Activated CD4-positive, CD25-positive, alpha-beta regulatory T cell treated with anti-CD3 and anti-CD28 coated beads, Interleukin-2, amount 50 U/mL, for 16 hours (primary cell): ENCODE measurements at regions not wholly inside any gene's neighbourhood (a gene's known extent, or its start where the extent isn't known, plus 50 kb on each side); places are given as distances from the start of the nearest gene placed in this dataset.
"Not testable (repeated sequence)": the region's sequence is repeated elsewhere in the genome, so short reads cannot be mapped to it uniquely, and the experiment has no call there.

ENCODE experiments used
- DNase-seq: peaks from one replicate; pipeline ENCODE4 v3.0.0-alpha.2; 2020; ENCODE audit warnings: low read depth, low spot score

- not testable (repeated sequence) for DNase-seq
Measured at GRCh38 chr6:4725136-4725760, 51.0 kb upstream of the CDYL start.

DNA sequence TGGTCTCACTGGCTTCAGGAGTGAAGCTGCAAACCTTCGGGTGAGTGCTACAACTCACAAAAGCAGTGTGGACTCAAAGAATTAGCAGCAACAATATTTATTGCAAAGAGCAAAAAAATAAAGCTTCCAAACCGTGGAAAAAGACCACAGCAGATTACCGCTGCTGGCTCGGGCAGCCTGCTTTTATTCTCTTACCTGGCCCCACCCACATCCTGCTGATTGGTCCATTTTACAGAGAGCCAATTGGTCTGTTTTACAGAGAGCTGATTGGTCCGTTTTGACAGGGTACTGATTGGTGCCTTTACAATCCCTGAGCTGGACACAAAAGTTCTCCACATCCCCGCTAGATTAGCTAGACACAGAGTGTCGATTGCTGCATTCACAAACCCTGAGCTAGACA, 51.5 kb upstream of the CDYL start:
- not testable (repeated sequence) for DNase-seq

- DNase-seq, result no peak
Measured at GRCh38 chr6:4723383-4723782, 52.8 kb upstream of the CDYL start.

DNA sequence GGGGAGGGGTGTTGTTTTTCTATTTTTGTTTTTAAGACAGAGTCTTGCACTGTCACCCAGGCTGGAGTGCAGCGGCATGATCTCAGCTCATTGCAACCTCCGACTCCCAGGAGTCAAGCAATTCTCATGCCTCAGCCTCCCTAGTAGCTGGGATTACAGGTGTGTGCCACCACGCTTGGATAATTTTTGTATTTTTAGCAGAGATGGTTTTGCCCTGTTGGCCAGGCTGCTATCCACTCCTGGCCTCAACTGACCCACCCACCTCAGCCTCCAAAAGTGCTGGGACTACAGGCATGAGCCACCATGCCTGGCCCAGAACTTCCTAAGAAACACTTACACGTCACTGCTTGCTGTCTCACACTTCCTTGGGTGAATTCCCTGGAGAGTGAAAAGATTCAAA, 54.8 kb upstream of the CDYL start:
- DNase-seq, result not testable (repeated sequence)

- DNase-seq, result no peak
Measured at GRCh38 chr6:4719491-4719890, 56.7 kb upstream of the CDYL start.

- no peak for DNase-seq
Measured at GRCh38 chr6:4717856-4718255, 58.3 kb upstream of the CDYL start.

DNA sequence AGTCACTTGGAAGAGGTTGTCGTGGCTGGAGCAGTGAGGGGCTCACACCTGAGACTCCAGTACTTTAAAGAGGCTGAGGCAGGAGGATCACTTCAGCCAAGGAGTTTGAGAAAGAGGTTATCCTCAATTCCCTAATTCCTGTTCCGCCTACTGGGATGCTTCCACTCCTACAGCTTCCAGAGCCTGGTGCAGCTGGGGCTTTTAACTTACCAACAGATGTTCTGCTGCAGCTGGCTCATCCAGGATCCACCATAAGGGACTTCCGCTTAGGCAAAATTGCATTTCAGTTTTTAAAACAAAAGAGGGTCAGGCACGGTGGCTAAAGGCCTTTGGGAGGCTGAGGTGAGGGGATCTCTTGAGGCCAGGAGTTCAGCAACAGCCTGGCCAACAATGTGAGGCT, 59.1 kb upstream of the CDYL start:
- no peak for DNase-seq

GRCh38 chr6:4714961-4715501, 61.2 kb upstream of the CDYL start:
- no peak for DNase-seq

DNA sequence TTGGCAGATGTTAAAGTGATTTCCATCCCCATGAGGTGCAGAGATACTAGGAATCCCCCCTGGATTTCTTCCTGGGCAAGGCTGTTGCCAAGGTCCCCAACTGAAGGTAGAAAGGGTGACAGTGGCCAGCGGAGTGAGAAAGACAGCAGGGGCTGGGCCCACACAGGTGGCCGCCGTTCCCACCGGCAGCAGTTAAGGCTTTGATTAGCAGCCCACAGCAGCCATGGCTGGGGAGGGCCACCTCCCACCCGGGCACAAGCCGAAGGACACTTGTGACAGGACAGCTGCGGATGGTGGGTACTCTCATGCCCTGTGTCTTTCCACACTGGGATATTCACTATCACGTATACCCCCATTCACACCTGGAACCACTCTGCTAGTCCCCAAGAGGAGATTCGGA, 63.9 kb upstream of the CDYL start:
- DNase-seq, result no peak

DNA sequence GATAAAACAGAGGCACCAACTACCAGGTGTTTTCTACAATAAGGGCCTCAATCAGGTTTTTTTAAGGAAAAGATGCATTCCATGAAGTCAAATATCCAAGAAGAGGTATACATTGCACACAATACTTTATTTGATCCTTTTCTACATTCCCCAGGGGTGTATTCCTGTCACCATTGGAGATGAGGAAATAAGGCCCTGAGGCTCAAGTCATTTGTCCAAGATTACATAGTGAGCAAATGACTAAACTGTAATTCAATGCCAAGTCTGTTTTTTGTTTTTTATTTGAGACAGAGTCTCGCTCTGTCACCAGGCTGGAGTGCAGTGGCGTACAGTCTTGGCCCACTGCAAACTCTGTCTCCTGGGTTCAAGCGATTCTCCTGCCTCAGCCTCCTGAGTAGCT, 69.2 kb upstream of the CDYL start:
- DNase-seq, result no peak

DNA sequence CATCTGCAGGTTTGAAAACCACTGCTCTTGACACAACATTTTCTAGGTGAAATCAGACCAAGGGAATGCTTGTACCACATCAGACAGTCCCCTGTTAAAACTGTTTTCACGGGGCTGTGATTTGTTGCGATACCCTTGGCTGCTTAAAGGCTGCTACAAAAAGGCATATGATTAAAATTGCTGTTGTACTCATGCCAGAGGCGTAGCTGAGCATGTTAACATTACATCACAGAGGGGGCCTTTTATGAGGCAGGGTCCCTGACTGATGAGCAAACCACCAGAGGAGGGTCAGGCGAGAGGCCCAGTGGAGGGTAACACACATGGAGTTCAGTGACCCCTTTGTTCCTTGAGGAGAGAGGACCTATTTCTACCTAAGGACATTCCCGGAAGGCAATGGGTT, 70.4 kb upstream of the CDYL start:
- no peak for DNase-seq

- DNase-seq, result no peak
Measured at GRCh38 chr6:4703382-4703781, 72.8 kb upstream of the CDYL start.

DNA sequence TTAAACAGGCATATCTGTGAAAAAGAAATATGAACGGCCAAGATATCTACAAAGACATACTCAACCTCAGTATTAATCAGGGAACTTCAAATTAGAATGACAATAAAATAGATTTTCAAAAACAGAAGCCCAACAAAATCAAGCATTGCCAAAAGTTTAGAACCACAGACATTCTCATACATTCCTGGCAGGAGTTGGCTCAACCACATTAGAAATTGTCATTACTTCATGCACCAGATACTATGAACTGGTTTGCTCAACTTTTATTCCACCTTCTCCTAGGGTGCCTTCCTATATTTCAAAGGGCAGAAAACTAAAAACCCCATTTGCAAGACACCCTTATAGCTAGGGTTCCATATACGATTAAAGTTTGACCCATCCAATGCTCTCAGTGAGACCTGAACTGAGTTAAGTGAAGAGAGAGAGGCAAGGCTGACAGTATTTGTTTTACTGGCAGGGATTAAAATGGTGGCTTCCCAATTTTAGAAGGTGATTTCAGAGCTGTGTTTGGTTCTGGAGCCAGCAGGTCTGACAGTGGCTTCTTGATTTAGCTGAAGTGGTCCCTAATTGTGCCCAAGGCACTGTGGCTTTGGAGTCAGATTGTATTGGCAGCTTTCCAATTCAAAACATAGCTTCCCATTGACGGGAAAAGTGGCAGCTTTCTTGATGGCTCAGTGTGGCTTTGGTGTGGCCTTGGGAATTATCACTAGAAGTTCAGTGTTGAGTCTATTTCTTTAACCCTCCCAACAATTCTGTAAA, 77.1 kb upstream of the CDYL start:
- DNase-seq, result no peak

DNA sequence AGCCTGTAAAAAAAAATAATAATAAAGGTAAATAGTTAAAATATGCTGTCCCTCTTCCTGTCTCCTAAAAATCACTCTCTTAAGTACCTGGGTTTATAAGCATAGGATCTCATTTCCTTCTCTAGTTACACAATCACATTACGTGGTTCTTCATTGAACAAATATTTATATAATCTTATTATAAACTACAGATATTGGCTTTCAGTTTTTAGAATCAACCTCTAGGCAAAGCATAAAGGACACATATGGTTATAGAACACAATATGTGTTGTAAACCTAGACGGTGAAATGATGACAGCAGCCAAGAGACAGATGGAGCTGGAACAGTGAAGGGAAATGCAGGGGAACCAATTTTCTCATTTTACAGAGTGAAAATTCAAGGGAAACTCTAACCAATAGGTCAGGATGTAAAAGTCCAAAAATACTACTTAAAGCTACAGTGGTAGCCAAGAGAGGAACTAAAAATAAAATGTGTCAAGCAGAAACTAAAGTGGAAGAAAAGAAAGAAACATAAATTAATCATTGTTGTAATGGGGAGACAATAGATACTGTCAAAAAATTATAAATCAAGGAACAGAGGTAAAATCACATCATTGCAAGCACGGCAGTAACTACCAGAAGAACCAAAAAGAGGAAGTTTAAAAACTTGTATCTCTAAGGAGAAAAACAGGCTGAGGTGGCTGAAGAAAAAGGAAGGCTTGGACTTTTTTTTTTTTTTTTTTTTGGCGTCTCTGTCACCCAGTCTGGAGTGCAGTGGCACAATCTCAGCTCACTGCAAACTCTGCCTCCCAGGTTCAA, 82.8 kb upstream of the CDYL start:
- no peak for DNase-seq

- no peak for DNase-seq
Measured at GRCh38 chr6:4692664-4693063, 83.5 kb upstream of the CDYL start.

DNA sequence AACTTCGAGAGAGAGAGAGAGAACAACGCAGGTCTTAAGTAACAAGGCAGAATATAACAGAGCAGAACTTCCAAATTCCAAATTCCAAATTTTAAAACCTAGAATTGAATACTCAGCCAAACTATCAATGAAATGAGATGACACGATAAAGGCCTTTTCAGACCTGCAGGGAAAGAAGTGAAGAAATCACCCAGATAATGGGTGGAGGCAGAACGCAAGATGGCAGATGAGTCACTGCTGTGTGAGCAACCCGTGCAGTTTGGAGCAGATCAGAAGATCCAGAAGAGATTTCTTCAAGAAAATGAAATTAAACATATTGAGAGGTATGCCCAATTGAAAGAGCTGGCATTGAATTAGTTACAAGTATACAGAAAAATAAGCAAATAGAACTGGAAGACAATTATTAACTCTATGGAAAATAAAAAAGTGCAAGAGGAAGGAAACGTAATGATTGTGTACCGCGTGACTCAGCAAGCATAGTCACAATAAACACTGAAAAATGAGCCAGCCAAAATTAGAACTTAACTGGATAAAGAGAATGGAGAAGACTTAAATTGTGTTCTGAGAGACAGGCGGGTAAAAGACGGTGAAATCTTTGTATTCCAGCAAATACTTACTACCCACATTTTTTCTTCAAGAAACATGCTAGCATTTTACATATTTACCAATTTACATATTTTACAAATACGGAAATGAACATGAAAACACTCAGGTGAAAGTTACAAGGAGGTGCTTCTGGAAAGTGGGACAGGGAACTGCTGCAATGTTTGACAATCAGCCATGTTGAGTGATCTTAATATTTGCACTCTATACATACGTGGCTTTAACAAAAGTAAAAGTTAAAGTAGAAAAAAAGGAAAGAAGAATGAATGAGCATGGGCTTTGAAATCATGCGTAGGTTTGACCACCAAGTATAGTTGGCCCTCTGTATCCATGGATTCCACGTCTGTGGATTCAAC, 87.9 kb upstream of the CDYL start:
- DNase-seq, result no peak

GRCh38 chr6:4687656-4687988, 88.6 kb upstream of the CDYL start:
- no peak for DNase-seq

GRCh38 chr6:4682431-4683097, 93.6 kb upstream of the CDYL start:
- no peak for DNase-seq

- no peak for DNase-seq
Measured at GRCh38 chr6:4678506-4679300, 97.5 kb upstream of the CDYL start.

GRCh38 chr6:4677751-4678065, 98.5 kb upstream of the CDYL start:
- no peak for DNase-seq
